ENCODE measurements at regions not wholly inside any gene's neighbourhood (a gene's known extent, or its start where the extent isn't known, plus 50 kb on each side); places are given as distances from the start of the nearest gene placed in this dataset.

DNA sequence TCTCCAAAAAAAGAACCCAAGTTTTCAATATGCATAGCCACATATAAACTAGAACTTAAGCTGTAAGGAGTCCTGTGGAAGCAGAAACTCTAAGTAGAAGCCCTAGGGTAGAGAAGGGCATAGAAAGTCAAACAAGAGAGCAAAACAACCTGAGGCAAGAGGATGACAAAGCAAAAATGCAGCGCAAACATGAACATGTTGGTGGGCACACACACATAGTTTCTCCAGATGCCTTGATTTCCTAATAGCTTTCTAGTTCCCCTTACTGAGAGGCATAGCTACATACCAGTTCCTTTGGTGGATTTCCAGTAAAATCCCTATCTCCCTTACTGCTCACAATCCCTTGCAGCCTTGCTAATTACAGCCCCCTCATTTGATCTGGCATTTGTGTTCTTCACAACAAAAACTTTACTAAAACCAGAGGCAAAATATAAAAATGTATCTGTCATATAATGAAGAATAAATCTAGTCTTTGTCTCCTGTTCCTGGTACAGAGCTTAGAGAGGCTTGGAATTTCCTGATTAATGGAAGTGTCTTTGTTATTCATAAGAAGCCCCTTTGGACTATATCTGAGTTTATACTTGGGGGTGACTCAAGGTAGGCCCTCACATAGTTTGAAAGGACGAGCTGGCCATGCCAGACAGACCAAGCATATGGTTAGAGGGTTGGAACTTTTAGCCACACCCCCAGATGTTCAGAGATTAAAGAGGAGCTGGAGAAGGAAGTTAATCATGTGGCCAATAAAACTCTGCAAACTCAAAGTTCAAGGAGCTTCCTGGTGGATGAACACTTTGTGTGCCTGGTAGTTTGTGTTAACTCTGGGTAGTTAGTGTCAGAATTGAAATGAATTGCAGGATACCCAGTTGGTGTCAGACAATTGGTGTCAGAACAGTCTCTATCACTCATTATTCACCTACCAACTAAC is 52.7 kb upstream of the ZCCHC13 start:
- in situ Hi-C loops (cut with HindIII; ENCODE audit: low sequenced_read_pairs), result no loop called here
- no peak overlapping the region for H3K4me3 ChIP-seq (ENCODE audit: low read depth, low read length)
- TF ChIP-seq, protein P1, sequence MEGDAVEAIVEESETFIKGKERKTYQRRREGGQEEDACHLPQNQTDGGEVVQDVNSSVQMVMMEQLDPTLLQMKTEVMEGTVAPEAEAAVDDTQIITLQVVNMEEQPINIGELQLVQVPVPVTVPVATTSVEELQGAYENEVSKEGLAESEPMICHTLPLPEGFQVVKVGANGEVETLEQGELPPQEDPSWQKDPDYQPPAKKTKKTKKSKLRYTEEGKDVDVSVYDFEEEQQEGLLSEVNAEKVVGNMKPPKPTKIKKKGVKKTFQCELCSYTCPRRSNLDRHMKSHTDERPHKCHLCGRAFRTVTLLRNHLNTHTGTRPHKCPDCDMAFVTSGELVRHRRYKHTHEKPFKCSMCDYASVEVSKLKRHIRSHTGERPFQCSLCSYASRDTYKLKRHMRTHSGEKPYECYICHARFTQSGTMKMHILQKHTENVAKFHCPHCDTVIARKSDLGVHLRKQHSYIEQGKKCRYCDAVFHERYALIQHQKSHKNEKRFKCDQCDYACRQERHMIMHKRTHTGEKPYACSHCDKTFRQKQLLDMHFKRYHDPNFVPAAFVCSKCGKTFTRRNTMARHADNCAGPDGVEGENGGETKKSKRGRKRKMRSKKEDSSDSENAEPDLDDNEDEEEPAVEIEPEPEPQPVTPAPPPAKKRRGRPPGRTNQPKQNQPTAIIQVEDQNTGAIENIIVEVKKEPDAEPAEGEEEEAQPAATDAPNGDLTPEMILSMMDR (IDR thresholded peaks at IDR 0.05; ENCODE audit: low read depth, low read length, missing control alignments), result no peak
- DNase-seq (ENCODE audit: low read depth), result no peak

DNA sequence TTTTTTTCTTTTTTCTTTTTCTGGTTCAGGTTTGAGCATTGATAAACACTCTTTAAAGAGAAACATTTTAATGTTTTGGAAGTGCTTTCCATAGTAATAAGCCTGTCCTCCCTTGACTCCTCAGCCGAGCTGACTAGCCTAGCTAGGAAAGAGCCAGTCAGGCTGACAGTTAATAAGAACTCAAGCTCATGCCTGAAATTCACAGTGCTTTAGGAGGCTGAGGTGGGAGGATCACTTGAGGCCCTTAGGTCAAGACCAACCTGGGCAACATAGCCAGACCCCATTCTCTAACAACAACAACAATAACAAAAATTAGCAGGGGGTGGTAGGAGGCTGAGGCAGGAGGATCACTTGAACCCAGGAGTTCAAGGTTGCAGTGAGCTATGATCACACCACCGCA is 53.4 kb upstream of the ZCCHC13 start:
- in situ Hi-C loops (cut with HindIII; ENCODE audit: low sequenced_read_pairs), result no loop called here
- no peak for DNase-seq (ENCODE audit: low read depth)
- H3K4me3 ChIP-seq (ENCODE audit: low read depth, low read length), result no peak overlapping the region
- TF ChIP-seq, protein P1 (IDR thresholded peaks at IDR 0.05; ENCODE audit: low read depth, low read length, missing control alignments), result no peak

DNA sequence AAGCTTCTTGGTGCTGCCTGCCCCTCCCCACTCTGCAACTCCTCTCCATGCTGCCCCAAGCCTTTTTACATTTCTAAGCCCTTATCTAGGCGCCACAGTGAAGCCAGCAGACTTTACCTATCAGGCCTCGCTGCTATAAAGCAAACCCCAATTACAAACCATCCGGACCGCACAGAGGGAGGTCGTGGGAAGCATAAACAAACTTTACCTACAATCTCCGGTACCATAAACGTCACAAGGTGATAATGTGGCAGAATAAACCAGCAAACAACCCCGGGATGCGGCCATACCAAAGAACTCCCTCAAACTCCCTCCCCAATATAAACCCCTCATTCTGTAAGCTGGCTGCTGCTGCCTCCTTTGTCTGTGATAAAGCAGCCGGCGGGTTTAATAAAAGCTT is 54.0 kb upstream of the ZCCHC13 start:
- DNase-seq (ENCODE audit: low read depth), result no peak
- TF ChIP-seq, protein P1 (IDR thresholded peaks at IDR 0.05; ENCODE audit: low read depth, low read length, missing control alignments), result no peak

DNA sequence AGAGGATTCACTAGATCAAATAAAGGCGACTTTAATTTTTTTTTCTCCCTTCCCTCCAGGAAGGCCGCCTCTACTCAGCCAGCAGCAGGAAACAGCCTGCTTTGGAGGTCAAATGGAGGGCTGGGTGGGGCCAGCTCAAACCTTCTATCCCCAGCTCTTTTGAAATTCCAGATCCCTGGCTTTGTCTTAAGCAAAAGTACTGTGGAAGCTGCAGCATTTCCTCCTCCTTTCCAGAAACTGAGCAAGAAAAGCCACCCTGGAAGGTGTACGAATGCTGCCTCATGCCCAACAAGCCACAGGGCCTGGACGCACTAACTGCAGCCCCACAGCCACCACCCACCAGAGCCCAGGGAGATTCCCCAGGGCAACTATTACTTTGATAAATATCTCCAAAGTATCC is 55.1 kb upstream of the ZCCHC13 start:
- DNase-seq (ENCODE audit: low read depth), result no peak
- H3K4me3 ChIP-seq (ENCODE audit: low read depth, low read length), result no peak overlapping the region
- in situ Hi-C loops (cut with HindIII; ENCODE audit: low sequenced_read_pairs), result no loop called here
- TF ChIP-seq, protein P1 (IDR thresholded peaks at IDR 0.05; ENCODE audit: low read depth, low read length, missing control alignments), result no peak

More for the DNA sequence above, 54.0 kb upstream of the ZCCHC13 start:
- H3K4me3 ChIP-seq (ENCODE audit: low read depth, low read length), result no peak overlapping the region
- in situ Hi-C loops (cut with HindIII; ENCODE audit: low sequenced_read_pairs), result no loop called here

DNA sequence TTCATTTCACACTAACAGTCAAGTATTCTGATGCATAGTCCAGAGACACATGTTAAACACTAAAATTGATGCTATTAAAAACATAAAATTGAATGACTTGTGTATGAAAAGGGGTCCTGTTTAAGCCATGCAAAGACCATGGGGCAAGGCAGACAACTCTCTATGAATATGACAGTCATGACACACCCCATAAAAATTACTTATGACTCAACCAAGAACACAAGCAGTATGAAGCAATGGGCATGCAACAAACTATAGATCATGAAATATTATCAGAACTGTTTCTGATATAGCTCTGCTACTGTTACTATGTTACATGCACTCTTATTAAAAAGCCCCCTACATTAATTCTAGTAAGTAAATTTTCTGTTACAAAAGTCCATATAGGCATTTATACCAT is 57.5 kb upstream of the ZCCHC13 start:
- in situ Hi-C loops (cut with HindIII; ENCODE audit: low sequenced_read_pairs), result no loop called here
- no peak for DNase-seq (ENCODE audit: low read depth)
- TF ChIP-seq, protein P1 (IDR thresholded peaks at IDR 0.05; ENCODE audit: low read depth, low read length, missing control alignments), result no peak
- no peak overlapping the region for H3K4me3 ChIP-seq (ENCODE audit: low read depth, low read length)

DNA sequence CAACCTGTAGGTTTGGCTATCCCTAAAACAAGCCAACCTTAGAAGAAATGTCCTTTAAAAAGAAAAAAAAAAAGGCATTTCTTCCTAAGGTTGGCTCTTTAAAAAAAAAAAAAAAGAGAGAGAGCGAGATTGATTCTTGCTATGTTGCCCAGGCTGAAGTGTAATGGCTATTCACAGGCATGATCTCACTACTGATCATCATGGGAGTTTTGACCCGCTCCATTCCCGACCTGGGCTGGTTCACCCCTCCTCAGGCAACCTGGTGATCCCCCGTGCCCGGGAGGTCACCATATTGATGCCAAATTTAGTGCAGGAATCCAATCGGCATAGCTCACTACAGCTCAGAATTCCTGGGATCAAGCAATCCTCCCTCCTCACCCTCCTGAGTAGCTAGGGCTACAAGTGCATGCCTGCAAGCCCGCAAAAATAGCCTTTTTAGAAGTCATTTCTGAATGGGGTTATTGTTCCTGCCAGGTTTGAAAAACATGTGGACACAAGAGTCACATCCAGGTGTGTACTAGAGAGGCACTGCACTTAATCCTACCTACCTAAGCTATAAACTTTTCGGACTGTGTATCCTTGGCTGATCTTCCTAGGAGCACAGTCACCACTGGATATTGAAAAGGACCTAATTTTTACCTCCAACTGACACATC is 61.4 kb upstream of the ZCCHC13 start:
- in situ Hi-C loops (cut with HindIII; ENCODE audit: low sequenced_read_pairs), result no loop called here
- no peak for DNase-seq (ENCODE audit: low read depth)
- TF ChIP-seq, protein P1 (IDR thresholded peaks at IDR 0.05; ENCODE audit: low read depth, low read length, missing control alignments), result no peak
- H3K4me3 ChIP-seq (ENCODE audit: low read depth, low read length), result no peak overlapping the region

Measured in astrocyte of the cerebellum (primary cell).